ENCODE measurements at regions not wholly inside any gene's neighbourhood (a gene's known extent, or its start where the extent isn't known, plus 50 kb on each side); places are given as distances from the start of the nearest gene placed in this dataset.

GRCh38 chr1:228999446-229000170 is 264.3 kb downstream of the RHOU start:
- TF ChIP-seq, protein P1, sequence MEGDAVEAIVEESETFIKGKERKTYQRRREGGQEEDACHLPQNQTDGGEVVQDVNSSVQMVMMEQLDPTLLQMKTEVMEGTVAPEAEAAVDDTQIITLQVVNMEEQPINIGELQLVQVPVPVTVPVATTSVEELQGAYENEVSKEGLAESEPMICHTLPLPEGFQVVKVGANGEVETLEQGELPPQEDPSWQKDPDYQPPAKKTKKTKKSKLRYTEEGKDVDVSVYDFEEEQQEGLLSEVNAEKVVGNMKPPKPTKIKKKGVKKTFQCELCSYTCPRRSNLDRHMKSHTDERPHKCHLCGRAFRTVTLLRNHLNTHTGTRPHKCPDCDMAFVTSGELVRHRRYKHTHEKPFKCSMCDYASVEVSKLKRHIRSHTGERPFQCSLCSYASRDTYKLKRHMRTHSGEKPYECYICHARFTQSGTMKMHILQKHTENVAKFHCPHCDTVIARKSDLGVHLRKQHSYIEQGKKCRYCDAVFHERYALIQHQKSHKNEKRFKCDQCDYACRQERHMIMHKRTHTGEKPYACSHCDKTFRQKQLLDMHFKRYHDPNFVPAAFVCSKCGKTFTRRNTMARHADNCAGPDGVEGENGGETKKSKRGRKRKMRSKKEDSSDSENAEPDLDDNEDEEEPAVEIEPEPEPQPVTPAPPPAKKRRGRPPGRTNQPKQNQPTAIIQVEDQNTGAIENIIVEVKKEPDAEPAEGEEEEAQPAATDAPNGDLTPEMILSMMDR (IDR thresholded peaks at IDR 0.05): no peak
- no peak for TF ChIP-seq SIN3A (IDR thresholded peaks at IDR 0.05; ENCODE audit: borderline replicate concordance, insufficient read depth, low read depth, low read length)

All from Panc1 (cell line).